ENCODE measurements at regions not wholly inside any gene's neighbourhood (a gene's known extent, or its start where the extent isn't known, plus 50 kb on each side); places are given as distances from the start of the nearest gene placed in this dataset.

DNA sequence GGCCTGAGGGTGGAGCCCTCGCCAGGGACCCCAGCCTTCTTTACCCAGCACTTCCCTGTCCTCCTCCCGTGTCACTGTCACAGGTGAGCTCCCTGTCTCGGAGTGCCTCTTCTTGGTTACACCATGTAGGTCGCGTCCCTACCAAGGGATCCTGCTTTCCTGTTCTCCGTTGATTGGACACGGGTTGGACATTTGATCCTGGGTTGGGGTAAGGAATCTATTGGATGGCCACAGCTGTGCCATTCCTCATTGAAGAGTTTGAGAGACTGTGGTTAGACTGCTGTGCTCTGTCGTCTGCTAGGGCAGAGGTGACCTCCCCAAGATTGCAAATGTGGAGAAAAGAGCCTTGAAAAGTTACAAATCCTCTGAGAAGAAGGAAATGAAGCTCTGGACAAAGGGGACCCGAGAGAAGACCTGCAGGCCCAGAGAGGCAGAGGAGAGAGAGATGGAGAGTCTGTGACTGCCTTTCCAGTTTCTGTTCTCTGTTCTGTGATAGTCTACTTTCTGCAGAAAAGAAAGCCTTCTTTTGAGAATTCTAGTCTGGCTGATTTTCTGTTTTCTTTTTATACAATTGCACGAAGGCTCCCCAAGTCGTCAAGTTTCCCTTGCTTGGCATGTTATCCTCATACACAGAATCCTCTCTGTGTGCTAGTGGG is 325.7 kb upstream of the RGMA start:
- no peak for TF ChIP-seq JUND (IDR thresholded peaks at IDR 0.05)
- TF ChIP-seq, protein P1, sequence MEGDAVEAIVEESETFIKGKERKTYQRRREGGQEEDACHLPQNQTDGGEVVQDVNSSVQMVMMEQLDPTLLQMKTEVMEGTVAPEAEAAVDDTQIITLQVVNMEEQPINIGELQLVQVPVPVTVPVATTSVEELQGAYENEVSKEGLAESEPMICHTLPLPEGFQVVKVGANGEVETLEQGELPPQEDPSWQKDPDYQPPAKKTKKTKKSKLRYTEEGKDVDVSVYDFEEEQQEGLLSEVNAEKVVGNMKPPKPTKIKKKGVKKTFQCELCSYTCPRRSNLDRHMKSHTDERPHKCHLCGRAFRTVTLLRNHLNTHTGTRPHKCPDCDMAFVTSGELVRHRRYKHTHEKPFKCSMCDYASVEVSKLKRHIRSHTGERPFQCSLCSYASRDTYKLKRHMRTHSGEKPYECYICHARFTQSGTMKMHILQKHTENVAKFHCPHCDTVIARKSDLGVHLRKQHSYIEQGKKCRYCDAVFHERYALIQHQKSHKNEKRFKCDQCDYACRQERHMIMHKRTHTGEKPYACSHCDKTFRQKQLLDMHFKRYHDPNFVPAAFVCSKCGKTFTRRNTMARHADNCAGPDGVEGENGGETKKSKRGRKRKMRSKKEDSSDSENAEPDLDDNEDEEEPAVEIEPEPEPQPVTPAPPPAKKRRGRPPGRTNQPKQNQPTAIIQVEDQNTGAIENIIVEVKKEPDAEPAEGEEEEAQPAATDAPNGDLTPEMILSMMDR (IDR thresholded peaks at IDR 0.05 in 2 of 3, conservative IDR thresholded peaks at IDR 0.05 in 1 of 3; ENCODE audit: borderline replicate concordance in 1 of 3, insufficient read depth in 1 of 3, low read depth in 2 of 3, low read length in 2 of 3) = no peak
